ENCODE measurements at regions not wholly inside any gene's neighbourhood (a gene's known extent, or its start where the extent isn't known, plus 50 kb on each side); places are given as distances from the start of the nearest gene placed in this dataset.

- TF ChIP-seq, protein P1, sequence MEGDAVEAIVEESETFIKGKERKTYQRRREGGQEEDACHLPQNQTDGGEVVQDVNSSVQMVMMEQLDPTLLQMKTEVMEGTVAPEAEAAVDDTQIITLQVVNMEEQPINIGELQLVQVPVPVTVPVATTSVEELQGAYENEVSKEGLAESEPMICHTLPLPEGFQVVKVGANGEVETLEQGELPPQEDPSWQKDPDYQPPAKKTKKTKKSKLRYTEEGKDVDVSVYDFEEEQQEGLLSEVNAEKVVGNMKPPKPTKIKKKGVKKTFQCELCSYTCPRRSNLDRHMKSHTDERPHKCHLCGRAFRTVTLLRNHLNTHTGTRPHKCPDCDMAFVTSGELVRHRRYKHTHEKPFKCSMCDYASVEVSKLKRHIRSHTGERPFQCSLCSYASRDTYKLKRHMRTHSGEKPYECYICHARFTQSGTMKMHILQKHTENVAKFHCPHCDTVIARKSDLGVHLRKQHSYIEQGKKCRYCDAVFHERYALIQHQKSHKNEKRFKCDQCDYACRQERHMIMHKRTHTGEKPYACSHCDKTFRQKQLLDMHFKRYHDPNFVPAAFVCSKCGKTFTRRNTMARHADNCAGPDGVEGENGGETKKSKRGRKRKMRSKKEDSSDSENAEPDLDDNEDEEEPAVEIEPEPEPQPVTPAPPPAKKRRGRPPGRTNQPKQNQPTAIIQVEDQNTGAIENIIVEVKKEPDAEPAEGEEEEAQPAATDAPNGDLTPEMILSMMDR (IDR thresholded peaks at IDR 0.05): peak in 3 of 6 experiments; percentile 44 to 68 (median 62)
- TF ChIP-seq POLR2A (IDR thresholded peaks at IDR 0.05): peak in 1 of 2 donors; percentile 53
Observed at GRCh38 chr2:8539743-8540551, 141.9 kb upstream of the ID2 start.
